GM23338 (cell line): ENCODE measurements at regions not wholly inside any gene's neighbourhood (a gene's known extent, or its start where the extent isn't known, plus 50 kb on each side); places are given as distances from the start of the nearest gene placed in this dataset.

Experiments used
- CREB1 ChIP-seq: fragments of 250-450 bp; sonication (Bioruptor Pico); IDR thresholded peaks from 2 replicates; pipeline ENCODE4 v1.5.0; 2020; ENCODE audit warnings: low read depth, mild to moderate bottlenecking, moderate library complexity
- EZH2phosphoT487 ChIP-seq: fragments of 200-600 bp; sonication (generic); IDR thresholded peaks from one replicate; pipeline ENCODE4 v1.8.1; 2018; ENCODE audit warnings: antibody characterized with exemption; ENCODE audit not compliant: unreplicated experiment
- JUNB ChIP-seq: IDR thresholded peaks from one replicate; pipeline ENCODE4 v1.6.1; 2016; ENCODE audit warnings: antibody characterized with exemption; ENCODE audit not compliant: unreplicated experiment
- NANOG ChIP-seq: IDR thresholded peaks from 2 replicates; pipeline ENCODE4 v1.6.1; 2016; ENCODE audit warnings: antibody characterized with exemption, borderline replicate concordance
- ZNF114 ChIP-seq: fragments of 250-450 bp; sonication (Bioruptor Pico); IDR thresholded peaks from 2 replicates; pipeline ENCODE4 v1.5.0; 2020; ENCODE audit warnings: mild to moderate bottlenecking, moderate library complexity
- ZNF331 ChIP-seq: fragments of 250-450 bp; sonication (Bioruptor Pico); IDR thresholded peaks from 2 replicates; pipeline ENCODE4 v1.5.0; 2020; ENCODE audit warnings: low read depth, mild to moderate bottlenecking, moderate library complexity
- TF ChIP-seq, protein P1 (sequence below): fragments of 250-450 bp; sonication (Bioruptor Pico); IDR thresholded peaks from 2 replicates; pipeline ENCODE4 v1.5.0; 2020; ENCODE audit warnings: mild to moderate bottlenecking, moderate library complexity
- TF ChIP-seq, protein P2 (sequence below), 2 experiments: fragments of 200-600 bp in 1 of 2; sonication (generic) in 1 of 2; conservative IDR thresholded peaks; 2 replicates each; pipeline versions ENCODE4 v1.5.1 to v1.6.1; 2016 to 2017; ENCODE audit warnings: antibody characterized with exemption in 2 of 2, low read depth in 2 of 2, mild to moderate bottlenecking in 2 of 2, moderate library complexity in 1 of 2
- TF ChIP-seq, protein P3 (sequence below): IDR thresholded peaks from 2 replicates; pipeline ENCODE4 v1.6.1; 2016; ENCODE audit warnings: antibody characterized with exemption

DNA sequence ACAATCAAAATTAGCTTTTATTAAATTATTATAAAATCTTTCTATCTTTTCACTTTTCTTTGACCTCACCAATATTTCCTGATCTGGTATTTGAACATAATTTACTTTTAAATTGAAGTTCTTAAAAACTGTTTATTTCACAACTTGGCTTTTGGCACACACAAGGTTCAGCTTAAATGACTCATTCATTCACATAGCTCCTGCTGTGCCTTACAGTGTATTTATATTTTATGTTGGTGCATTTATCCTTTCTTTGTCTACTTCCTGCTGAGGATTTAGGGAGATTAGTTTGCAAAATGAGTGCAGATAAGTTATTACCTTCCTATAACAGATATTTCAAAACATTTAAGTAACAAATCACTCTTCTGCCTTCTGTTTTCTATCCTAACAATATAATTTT lies 430.6 kb downstream of the DTHD1 start (continued):
- TF ChIP-seq, protein P1, sequence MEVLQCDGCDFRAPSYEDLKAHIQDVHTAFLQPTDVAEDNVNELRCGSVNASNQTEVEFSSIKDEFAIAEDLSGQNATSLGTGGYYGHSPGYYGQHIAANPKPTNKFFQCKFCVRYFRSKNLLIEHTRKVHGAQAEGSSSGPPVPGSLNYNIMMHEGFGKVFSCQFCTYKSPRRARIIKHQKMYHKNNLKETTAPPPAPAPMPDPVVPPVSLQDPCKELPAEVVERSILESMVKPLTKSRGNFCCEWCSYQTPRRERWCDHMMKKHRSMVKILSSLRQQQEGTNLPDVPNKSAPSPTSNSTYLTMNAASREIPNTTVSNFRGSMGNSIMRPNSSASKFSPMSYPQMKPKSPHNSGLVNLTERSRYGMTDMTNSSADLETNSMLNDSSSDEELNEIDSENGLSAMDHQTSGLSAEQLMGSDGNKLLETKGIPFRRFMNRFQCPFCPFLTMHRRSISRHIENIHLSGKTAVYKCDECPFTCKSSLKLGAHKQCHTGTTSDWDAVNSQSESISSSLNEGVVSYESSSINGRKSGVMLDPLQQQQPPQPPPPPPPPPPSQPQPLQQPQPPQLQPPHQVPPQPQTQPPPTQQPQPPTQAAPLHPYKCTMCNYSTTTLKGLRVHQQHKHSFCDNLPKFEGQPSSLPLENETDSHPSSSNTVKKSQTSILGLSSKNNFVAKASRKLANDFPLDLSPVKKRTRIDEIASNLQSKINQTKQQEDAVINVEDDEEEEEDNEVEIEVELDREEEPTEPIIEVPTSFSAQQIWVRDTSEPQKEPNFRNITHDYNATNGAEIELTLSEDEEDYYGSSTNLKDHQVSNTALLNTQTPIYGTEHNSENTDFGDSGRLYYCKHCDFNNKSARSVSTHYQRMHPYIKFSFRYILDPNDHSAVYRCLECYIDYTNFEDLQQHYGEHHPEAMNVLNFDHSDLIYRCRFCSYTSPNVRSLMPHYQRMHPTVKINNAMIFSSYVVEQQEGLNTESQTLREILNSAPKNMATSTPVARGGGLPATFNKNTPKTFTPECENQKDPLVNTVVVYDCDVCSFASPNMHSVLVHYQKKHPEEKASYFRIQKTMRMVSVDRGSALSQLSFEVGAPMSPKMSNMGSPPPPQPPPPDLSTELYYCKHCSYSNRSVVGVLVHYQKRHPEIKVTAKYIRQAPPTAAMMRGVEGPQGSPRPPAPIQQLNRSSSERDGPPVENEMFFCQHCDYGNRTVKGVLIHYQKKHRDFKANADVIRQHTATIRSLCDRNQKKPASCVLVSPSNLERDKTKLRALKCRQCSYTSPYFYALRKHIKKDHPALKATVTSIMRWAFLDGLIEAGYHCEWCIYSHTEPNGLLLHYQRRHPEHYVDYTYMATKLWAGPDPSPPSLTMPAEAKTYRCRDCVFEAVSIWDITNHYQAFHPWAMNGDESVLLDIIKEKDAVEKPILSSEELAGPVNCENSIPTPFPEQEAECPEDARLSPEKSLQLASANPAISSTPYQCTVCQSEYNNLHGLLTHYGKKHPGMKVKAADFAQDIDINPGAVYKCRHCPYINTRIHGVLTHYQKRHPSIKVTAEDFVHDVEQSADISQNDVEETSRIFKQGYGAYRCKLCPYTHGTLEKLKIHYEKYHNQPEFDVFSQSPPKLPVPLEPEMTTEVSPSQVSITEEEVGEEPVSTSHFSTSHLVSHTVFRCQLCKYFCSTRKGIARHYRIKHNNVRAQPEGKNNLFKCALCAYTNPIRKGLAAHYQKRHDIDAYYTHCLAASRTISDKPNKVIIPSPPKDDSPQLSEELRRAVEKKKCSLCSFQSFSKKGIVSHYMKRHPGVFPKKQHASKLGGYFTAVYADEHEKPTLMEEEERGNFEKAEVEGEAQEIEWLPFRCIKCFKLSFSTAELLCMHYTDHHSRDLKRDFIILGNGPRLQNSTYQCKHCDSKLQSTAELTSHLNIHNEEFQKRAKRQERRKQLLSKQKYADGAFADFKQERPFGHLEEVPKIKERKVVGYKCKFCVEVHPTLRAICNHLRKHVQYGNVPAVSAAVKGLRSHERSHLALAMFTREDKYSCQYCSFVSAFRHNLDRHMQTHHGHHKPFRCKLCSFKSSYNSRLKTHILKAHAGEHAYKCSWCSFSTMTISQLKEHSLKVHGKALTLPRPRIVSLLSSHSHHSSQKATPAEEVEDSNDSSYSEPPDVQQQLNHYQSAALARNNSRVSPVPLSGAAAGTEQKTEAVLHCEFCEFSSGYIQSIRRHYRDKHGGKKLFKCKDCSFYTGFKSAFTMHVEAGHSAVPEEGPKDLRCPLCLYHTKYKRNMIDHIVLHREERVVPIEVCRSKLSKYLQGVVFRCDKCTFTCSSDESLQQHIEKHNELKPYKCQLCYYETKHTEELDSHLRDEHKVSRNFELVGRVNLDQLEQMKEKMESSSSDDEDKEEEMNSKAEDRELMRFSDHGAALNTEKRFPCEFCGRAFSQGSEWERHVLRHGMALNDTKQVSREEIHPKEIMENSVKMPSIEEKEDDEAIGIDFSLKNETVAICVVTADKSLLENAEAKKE (CRISPR knock-in tag) = no peak
- TF ChIP-seq JUNB = no peak
- no peak for TF ChIP-seq ZNF331 (CRISPR knock-in tag)
- TF ChIP-seq, protein P2, sequence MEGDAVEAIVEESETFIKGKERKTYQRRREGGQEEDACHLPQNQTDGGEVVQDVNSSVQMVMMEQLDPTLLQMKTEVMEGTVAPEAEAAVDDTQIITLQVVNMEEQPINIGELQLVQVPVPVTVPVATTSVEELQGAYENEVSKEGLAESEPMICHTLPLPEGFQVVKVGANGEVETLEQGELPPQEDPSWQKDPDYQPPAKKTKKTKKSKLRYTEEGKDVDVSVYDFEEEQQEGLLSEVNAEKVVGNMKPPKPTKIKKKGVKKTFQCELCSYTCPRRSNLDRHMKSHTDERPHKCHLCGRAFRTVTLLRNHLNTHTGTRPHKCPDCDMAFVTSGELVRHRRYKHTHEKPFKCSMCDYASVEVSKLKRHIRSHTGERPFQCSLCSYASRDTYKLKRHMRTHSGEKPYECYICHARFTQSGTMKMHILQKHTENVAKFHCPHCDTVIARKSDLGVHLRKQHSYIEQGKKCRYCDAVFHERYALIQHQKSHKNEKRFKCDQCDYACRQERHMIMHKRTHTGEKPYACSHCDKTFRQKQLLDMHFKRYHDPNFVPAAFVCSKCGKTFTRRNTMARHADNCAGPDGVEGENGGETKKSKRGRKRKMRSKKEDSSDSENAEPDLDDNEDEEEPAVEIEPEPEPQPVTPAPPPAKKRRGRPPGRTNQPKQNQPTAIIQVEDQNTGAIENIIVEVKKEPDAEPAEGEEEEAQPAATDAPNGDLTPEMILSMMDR (conservative IDR thresholded peaks at IDR 0.05; ENCODE audit: low read depth in 2 of 2) = no peak
- TF ChIP-seq, protein P3, sequence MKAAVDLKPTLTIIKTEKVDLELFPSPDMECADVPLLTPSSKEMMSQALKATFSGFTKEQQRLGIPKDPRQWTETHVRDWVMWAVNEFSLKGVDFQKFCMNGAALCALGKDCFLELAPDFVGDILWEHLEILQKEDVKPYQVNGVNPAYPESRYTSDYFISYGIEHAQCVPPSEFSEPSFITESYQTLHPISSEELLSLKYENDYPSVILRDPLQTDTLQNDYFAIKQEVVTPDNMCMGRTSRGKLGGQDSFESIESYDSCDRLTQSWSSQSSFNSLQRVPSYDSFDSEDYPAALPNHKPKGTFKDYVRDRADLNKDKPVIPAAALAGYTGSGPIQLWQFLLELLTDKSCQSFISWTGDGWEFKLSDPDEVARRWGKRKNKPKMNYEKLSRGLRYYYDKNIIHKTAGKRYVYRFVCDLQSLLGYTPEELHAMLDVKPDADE = no peak
- no peak for TF ChIP-seq EZH2phosphoT487
- TF ChIP-seq ZNF114 (CRISPR knock-in tag) = no peak
- TF ChIP-seq CREB1 (CRISPR knock-in tag) = no peak
- TF ChIP-seq NANOG = no peak
